GM18907 (cell line): ENCODE measurements at regions not wholly inside any gene's neighbourhood (a gene's known extent, or its start where the extent isn't known, plus 50 kb on each side); places are given as distances from the start of the nearest gene placed in this dataset.
"Not testable (repeated sequence)": the region's sequence is repeated elsewhere in the genome, so short reads cannot be mapped to it uniquely, and the experiment has no call there.

Experiments used
- ATAC-seq: cut with Tn5 transposase; IDR thresholded peaks from one replicate; pipeline ENCODE4 v1.9.1; 2021; ENCODE audit warnings: mild to moderate bottlenecking, moderate library complexity; ENCODE audit not compliant: unreplicated experiment

GRCh38 chr11:80987171-80987570 is 1546.3 kb upstream of the TENM4 start:
- ATAC-seq = no peak

GRCh38 chr11:80986421-80987074 is 1545.7 kb upstream of the TENM4 start:
- ATAC-seq = no peak

- no peak for ATAC-seq
Measured at GRCh38 chr11:80980227-80980626, 1539.4 kb upstream of the TENM4 start.

- ATAC-seq = no peak
Measured at GRCh38 chr11:80973786-80974185, 1533.0 kb upstream of the TENM4 start.

GRCh38 chr11:80970037-80970436 is 1529.2 kb upstream of the TENM4 start:
- no peak for ATAC-seq

GRCh38 chr11:80967649-80968048 is 1526.8 kb upstream of the TENM4 start:
- no peak for ATAC-seq

- no peak for ATAC-seq
Measured at GRCh38 chr11:80960381-80961029, 1519.7 kb upstream of the TENM4 start.

GRCh38 chr11:80959751-80960150 is 1518.9 kb upstream of the TENM4 start:
- ATAC-seq = no peak

GRCh38 chr11:80958987-80959386 is 1518.2 kb upstream of the TENM4 start:
- ATAC-seq = no peak

GRCh38 chr11:80958361-80958760 is 1517.5 kb upstream of the TENM4 start:
- ATAC-seq = no peak

GRCh38 chr11:80955588-80955987 is 1514.8 kb upstream of the TENM4 start:
- ATAC-seq = no peak

GRCh38 chr11:80948781-80949180 is 1508.0 kb upstream of the TENM4 start:
- ATAC-seq = no peak

GRCh38 chr11:80944758-80945157 is 1503.9 kb upstream of the TENM4 start:
- ATAC-seq = no peak

- no peak for ATAC-seq
Measured at GRCh38 chr11:80943226-80943625, 1502.4 kb upstream of the TENM4 start.

- no peak for ATAC-seq
Measured at GRCh38 chr11:80937842-80938241, 1497.0 kb upstream of the TENM4 start.

GRCh38 chr11:80930038-80930437 is 1489.2 kb upstream of the TENM4 start:
- no peak for ATAC-seq

- ATAC-seq = no peak
Measured at GRCh38 chr11:80929031-80929805, 1488.4 kb upstream of the TENM4 start.

- no peak for ATAC-seq
Measured at GRCh38 chr11:80925321-80925720, 1484.5 kb upstream of the TENM4 start.

GRCh38 chr11:80921310-80921709 is 1480.5 kb upstream of the TENM4 start:
- not testable (repeated sequence) for ATAC-seq

GRCh38 chr11:80916173-80916798 is 1475.5 kb upstream of the TENM4 start:
- no peak for ATAC-seq

- ATAC-seq = no peak
Measured at GRCh38 chr11:80914311-80914710, 1473.5 kb upstream of the TENM4 start.

GRCh38 chr11:80911666-80912065 is 1470.8 kb upstream of the TENM4 start:
- no peak for ATAC-seq
